Stimulated activated CD4-positive, alpha-beta T cell treated with anti-CD3 and anti-CD28 coated beads, Interleukin-4, amount 100 ng/mL, for 48 hours (primary cell): ENCODE measurements at regions not wholly inside any gene's neighbourhood (a gene's known extent, or its start where the extent isn't known, plus 50 kb on each side); places are given as distances from the start of the nearest gene placed in this dataset.
"Not testable (repeated sequence)": the region's sequence is repeated elsewhere in the genome, so short reads cannot be mapped to it uniquely, and the experiment has no call there.

Experiments used
- DNase-seq, 2 donors: peaks; one replicate each; pipeline ENCODE4 v3.0.0-alpha.2; 2020; ENCODE audit warnings: low read depth in 2 of 2

GRCh38 chr13:24618011-24618955 is 61.9 kb upstream of the ATP12A start:
- DNase-seq: peak; percentile 29 to 50

GRCh38 chr13:24619282-24619681 is 60.9 kb upstream of the ATP12A start:
- no peak for DNase-seq

DNA sequence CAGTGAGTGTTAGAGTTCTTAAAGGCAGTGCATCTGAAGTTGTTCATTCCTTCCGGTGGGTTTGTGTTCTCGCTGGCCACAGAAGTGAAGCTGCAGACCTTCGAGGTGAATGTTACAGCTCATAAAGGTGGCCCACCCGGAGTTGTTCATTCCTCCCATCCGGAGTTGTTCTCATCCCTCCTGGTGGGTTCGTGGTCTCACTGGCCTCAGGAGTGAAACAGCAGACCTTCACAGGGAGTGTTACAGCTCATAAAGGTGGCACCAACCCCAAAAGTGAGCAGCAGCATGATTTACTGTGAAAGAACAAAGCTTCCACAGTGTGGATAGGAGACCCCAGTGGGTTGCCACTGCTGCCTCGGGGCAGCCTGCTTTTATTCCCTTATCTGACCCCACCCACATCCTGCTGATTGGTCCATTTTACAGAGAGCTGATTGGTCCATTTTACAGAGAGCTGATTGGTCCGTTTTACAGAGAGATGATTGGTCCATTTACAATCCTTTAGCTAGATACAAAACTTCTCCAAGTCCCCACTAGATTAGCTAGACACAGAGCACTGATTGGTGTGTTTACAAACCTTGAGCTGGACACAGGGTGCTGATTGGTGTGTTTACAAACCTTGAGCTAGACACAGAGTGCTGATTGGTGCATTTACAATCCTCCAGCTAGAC is 57.6 kb upstream of the ATP12A start:
- not testable (repeated sequence) for DNase-seq

GRCh38 chr13:24623149-24623665 is 57.0 kb upstream of the ATP12A start:
- no peak for DNase-seq

GRCh38 chr13:24624363-24624762 is 55.8 kb upstream of the ATP12A start:
- DNase-seq: no peak

DNA sequence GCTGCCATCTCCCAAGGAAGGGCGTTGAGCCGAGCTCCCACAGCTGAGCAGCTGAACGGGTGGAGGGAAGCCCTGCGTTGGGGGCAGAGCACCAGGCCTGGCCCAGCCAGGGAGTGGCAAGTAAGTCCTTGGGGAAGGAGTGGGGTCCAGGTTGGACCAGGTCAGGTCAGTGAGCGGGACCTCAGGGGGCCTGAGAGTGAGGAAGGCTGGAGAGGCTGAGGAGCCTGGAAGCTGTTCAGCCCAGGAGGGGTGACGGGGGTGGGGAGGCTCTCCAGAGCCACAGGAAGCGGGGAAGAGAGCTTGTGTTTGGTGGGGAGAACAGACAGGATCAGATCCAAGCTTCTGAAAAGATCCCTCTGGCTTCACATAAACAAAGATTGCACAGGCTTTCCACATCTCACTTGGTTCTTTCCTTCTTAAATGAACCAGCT is 55.4 kb upstream of the ATP12A start:
- no peak for DNase-seq

DNA sequence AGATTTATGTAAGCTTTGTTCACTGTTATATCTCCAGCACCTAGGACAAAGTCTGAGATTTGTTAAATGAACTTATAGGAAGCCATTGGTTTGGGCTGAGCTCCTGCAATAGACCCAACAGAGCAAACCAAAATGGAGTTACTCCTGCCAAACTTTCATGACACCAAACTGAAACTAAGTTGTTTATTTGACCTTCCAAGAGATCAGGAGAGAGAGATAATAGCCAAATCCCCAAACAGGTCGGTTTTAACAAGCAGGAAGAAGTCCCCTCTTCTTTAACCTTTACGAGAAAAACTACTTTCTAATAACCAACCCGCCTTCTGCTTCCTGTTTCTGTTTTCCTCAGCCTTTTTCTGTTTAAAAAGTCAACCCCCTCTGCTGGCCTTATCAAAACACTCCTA is 54.9 kb upstream of the ATP12A start:
- no peak for DNase-seq

DNA sequence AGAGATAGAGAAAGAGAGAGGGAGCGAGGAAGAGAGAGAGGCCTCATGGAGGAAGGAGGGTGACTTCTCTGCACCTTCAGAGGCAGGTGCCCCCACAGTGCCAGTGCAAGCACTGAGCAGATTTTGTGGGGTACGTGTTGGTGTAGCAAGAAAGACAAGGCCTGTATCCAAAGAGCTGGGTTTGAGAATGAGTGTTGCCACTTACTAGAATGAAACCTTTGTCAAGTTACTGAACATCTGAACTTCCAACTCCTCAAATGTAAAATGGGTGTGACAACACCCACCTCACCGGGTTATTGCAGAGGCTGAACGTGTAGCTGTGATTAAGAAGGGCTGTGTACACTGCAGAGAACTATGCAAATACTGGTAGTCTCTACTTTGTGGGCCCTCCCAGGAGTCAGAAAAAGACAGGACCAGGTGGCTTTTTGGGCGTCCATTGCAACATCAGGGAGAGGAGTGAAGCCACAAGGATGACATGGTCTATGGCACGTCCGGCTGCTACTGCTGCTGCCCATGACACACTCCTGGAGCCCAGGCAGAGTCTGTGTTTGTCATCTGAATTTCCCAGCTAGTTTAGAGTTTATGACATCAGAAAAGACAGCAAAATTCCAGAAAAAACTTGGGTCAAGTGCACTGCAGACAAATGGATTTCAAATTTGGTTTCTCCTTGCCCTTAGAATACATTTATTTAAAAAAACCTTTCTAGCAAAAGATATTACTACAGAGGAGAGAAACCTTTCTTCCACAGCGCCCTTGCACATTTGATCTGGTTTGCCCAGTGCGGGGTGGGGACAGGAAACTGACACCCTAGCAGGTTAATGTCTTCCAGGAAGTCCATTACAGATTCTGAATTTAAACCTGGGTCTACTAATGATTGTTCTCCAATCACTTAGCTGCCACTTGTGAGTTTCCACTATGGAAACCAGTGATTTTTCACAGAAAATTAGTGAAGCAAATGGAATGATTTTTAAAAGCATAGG is 54.0 kb upstream of the ATP12A start:
- no peak for DNase-seq

- no peak for DNase-seq
Measured at GRCh38 chr13:24627090-24627714, 53.0 kb upstream of the ATP12A start.

DNA sequence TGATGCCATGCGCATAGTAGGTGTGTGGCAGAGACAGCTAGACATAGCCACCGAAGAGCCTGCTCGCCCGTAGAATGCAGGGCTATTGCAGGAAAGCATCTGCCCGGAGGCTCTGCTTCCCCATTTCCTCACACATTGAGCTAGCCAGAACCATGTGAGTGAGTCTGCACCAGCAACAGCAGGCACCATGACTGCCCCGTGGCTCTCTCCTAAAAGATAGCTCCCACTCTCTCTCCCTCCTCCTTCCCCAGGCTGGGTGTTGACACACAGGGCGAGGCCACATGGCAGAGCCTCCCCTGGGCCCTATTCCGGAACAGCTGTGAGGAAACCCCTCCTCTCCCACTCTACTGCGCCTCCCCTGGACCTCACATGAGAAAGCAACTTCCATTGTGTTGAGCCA is 52.3 kb upstream of the ATP12A start:
- DNase-seq: no peak

DNA sequence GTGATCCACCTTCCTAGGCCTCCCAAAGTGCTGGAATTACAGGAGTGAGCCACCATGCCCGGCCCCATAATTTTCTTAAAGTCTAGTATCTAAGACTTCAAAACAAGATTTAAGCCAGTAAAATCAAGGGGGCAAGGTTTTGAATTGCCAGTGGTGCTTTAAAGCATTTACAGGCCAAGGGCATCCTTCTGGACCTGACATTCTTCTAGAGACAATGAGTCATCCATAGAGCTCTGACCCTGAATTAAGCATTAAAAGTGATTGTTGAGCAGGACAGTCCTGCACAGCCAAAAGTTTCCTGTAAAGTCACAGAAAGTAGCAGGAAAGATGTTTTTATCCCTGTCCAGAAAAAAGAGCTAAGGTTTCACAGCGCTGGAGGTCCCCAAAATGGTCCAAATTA is 50.9 kb upstream of the ATP12A start:
- no peak for DNase-seq

DNA sequence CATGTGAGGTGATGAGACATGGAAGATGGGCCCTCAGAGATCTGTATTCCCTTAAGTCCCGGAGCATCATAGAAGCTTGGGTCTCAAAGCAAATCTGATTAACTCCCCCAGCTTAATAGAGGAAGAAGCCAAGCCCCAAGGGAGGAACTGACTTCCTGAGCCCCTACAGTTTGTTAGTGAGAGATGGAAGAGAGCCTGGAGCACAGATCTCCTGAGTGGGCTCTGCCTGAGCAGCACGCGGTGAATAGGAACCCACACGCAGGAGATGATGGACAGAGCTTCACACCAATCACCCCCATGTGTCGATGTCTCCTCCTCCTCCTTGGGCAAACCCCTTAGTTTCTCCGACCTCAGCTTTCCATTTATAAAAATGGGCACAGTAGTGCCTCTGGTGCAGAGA is 50.1 kb upstream of the ATP12A start:
- DNase-seq: no peak
